Breast epithelium (tissue), 3 donors: ENCODE measurements at regions not wholly inside any gene's neighbourhood (a gene's known extent, or its start where the extent isn't known, plus 50 kb on each side); places are given as distances from the start of the nearest gene placed in this dataset.

ENCODE experiments used
- CTCF ChIP-seq, 3 donors: fragments of 450-650 bp; IDR thresholded peaks; one replicate each; pipeline ENCODE4 v1.5.1; 2016 to 2017; ENCODE audit warnings: antibody characterized with exemption in 3 of 3, mild to moderate bottlenecking in 3 of 3, moderate library complexity in 3 of 3
- POLR2A ChIP-seq: fragments of 450-650 bp; IDR thresholded peaks from one replicate; pipeline ENCODE4 v1.6.1; 2016; ENCODE audit warnings: antibody characterized with exemption, mild to moderate bottlenecking, moderate library complexity
- POLR2AphosphoS5 ChIP-seq, 3 donors: sonication (generic); formaldehyde crosslinking; IDR thresholded peaks; one replicate each; pipeline ENCODE4 v1.6.1; 2017; ENCODE audit warnings: antibody characterized with exemption in 3 of 3

- no peak for TF ChIP-seq CTCF (IDR thresholded peaks at IDR 0.05)
- TF ChIP-seq POLR2A = no peak
- TF ChIP-seq POLR2AphosphoS5 (IDR thresholded peaks at IDR 0.05) = no peak
Measured at GRCh38 chr14:105980224-105980623, 453.8 kb downstream of the TMEM121 start.
